Right hindlimb (tissue), 1 donor: ENCODE measurements at regions not wholly inside any gene's neighbourhood (a gene's known extent, or its start where the extent isn't known, plus 50 kb on each side); places are given as distances from the start of the nearest gene placed in this dataset.

ENCODE experiments used
- DNase-seq: peaks from one replicate; pipeline ENCODE4 v3.0.0-alpha.2; 2018

DNA sequence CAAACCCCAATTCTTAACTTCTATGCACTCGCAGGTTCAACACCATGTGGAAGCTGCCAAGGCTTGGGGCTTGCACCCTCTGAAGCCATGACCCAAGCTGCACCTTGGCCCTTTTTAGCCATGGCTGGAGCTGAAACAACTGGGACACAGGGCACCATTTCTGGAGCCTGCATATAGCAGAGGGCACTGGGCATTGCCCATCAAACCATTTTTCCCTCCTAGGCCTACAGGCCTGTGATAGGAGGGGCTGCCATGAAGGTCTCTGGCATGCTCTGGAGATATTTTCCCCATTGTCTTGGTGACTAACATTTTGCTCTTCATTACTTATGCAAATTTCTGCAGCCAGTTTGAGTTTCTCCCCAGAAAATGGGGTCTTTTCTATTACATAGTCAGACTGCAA lies 484.7 kb downstream of the EPHA7 start:
- DNase-seq = no peak

DNA sequence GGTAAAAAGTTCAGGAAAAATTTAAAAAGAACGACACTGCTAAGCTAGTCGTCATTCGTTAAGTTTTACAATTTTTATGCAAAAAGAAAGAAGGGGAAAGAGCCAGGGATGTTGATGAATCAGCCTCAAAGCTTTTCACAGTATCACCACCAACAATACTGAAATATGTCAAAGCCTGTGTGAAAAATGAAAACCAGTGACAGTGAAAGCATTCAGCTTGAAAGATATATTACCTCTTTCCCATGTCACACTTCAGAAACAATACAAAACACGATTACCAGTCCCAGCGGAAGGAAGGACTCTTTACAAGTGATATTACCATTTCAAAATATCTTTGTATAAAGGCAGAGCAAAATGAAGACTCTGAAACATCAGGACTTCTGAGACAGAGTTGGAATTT lies 489.2 kb downstream of the EPHA7 start:
- DNase-seq = no peak

DNA sequence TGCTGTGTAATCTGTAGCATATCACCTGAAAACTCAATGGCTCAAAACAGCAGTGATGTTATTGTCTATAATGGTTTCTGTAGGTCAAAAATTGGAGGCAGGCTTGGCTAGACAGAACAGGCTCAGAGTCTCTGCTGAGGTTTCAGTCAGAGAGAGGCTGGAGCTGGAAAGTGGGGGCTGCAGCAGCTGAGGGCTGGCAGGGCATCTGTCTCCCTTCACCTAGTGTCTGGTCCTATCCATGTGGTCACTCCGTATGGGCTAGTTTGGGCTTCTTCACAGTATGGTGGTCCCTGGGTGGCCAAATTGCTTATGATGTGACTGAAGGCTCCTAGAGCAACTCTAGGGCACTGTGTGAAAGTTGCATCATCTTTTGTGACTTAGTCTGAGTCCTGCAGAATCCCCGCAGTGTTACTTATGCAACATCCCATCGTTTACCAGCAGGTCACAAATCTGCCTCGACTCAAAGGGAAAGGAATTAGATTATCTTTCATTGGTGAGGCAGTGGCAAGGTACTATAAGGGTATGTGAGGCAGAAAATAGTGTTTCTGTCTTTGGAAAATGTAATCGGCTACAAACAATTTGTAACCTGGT lies 497.0 kb downstream of the EPHA7 start:
- no peak for DNase-seq

DNA sequence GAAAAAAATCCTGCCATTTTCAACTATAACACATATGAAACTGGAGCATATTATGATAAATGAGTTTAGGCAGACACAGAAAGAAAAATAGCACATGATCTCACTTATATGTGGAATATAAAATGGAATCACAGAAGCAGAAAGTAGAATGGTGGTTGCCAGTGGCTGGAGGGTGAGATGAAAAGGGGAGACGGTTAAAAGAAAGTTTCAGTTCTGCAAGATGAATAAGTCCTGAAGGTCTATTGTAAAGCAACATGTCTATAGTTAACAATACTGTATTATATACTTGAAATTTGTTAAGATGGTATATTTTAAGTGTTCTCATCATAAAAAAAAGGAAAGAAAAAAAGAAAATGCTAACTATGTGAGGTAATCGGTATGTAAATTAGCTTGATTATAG lies 503.9 kb downstream of the EPHA7 start:
- no peak for DNase-seq

DNA sequence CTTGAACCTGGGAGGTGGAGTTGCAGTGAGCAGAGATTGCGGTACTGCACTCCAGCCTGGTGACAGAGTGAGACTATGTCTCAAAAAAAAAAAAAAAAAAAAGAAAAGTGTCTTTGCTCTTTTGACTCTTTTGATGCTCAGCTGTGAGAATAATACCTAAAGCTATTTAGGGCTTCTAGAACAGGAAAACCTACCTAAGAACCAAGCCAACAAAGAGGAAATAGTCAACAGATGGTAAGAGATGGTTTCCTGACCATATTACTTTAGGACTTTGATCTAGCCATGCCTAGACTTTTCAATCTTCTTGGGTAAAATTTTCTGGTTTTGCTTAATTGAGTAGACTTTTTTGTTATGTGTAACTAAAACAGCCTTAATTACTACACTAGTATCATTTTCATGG lies 508.1 kb downstream of the EPHA7 start:
- DNase-seq = no peak

DNA sequence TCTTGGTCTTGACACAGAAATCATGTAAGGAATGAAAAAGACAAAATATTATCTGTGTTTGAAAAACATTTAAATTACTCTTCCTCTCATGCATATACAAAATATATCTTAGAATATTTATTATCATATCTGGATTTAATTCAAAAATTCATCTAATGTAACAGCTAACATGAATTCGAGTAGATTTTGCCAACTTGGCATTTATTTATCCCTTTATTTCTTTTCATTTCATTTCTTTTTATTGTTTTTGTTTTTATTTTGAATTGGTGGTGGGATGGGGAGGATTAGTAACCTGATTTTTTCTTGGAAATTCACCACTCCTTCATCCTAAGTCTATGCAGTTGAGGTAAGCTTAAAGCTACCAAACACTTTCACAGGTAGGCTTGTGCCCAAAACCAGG lies 508.7 kb downstream of the EPHA7 start:
- no peak for DNase-seq

DNA sequence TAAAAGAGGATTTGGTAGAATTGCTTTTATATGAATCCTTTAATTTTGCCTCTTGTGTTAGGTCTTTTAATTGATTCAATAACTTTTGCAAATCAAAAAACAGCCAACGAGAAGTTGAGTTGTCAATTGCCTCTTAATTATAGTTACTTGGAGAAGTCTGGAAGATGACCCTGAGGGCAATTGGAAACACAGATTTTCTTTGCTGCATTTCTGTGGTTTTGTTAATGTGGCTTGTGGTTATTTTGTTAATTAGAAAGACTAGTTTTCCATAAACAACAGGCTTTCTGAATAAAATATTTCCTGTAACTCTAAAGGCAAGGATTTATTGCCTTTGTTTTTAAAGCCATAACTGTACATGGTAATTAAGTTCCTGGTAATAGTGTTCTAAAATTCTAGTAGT lies 513.0 kb downstream of the EPHA7 start:
- no peak for DNase-seq

DNA sequence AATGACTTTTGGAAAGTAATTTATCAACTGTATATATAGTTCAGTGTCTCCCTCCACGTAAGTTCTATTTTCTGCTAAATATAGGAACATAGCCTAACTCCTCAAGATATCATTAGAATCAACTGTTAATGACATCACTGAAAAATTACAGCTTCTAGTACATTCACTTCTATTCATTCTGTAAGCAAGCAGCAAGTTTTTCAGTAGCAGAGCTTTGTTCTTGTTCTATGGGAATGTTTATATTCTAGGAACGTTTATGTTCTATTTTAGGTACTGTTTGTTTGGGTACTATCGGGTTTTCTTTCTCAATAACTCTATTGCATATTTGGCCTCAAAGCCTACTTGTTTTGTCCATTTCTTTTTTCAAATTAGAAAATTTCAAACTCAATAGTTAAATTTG lies 525.6 kb downstream of the EPHA7 start:
- DNase-seq = no peak

DNA sequence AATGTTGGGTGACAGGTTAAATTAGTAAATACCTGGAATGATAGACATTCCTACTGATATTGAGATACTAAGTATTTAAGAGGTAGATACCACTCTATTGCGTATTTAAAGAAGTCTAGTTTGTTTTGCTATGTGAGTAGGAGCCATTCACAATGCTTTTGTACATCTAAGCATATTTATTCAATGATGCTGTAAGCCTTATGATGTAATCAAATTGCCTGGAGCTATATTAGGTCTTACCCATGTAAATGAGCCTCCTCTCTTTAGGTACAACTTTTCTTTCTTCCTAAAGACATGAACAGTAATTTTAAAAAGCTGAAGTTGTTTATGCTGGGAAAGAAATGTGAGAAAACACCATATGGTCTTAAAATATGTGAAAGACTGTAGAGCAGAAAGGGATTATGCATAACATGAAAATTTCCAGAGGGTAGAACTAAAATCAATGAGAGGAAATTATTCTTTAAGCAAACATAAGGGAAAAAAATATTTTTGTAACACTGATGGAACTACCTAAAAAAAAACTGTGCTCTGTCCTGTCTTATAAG lies 526.7 kb downstream of the EPHA7 start:
- DNase-seq = no peak

DNA sequence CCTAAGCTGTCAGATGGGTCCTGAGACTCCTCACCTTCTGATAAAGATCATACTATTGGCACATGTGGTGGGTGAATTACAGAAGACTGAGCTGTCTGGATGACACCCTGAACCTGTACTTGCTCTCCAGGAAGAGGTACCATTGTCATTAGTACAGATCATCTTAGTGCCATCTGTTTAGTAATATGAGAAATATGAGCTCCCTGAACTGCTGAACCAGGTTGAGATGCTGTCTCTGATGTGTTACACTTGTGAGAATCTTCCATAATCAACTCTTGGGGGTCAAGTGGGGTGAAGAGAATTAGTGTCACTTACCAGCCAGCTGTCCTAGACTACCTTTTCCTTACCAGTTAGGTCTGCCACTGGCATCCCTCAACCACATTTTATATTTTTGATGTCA lies 531.0 kb downstream of the EPHA7 start:
- DNase-seq = no peak

DNA sequence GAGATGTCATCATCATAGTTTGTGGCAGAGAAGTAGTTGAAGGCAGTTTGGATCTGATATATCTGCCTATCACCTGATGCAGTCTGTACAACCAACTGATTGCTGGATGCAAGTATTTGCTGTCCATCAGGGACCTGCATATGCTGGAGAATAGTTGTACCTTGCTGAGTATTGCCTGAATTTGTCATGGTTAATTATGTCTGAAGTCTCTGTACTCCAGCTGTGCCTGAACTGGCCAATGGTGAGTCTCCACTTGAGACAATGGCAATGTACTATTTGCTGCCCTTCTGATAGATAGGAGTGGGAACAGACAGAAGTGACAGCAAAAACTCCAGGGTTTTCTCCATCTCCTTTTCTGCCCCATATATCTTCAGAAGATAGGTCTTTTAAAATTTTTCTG lies 531.5 kb downstream of the EPHA7 start:
- no peak for DNase-seq

DNA sequence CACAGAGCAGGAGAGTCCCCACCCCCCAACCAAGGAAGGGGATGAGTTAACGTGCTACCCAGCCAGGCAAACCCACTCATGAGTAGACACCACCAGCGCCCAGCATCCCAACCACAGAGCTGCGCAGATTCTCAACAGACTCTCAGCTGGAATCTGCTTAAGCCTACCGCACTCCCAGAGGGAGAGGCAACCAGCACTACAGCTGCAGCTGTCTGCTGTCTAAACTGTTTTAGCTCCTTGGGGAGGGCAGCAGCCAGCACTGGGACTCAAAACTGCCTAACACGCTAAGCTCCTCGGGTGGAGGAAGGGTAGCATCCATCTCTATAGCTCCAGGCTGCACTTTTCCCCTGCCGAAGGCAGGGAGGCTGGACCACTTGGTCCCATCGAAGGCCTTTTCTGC lies 539.8 kb downstream of the EPHA7 start:
- DNase-seq = no peak

DNA sequence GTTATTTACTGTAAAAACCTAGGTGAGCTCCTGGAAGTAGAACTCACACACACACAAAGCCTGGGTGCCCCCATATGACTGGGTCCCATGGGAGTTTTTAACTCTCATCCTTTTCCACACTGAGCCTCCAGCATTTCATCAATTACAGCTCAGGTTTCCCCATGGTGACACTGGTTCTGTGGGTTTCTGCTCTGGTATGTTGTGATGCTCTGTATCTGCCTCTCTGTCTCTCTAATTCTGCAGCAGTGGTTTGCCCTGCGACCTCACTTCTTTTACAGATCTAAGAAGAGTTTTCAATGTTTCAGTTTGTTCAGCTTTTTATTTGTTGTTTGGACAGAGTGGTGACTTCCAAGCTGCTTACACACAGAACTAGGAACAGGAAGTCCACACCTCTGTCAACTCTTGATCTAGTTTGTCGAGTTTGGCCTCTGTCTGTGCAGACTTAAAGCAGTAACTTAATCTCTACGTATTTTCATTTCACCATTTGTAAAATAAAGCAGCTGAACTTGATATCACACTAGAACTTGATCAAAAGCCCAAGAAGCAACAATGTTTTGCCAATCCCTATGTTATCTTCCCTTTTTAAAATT lies 554.3 kb downstream of the EPHA7 start:
- DNase-seq = no peak

DNA sequence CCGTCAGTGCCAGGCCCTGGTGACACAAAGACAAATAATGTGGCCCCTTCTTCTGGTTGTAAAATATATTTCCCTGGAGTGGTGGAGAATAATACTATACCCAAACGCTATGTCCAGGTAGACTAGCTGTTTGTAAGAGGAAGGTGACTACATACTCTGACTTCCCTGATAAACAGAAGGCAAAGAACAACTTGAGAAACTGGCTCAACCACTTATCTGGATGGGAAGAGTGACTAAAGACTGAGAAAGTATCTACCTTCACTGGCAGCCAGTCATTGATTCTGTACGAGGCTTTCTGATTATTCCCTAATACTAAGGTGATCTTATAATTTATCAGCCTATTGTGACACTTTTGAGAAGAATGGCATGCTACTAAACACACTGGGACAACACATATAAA lies 569.7 kb downstream of the EPHA7 start:
- no peak for DNase-seq

DNA sequence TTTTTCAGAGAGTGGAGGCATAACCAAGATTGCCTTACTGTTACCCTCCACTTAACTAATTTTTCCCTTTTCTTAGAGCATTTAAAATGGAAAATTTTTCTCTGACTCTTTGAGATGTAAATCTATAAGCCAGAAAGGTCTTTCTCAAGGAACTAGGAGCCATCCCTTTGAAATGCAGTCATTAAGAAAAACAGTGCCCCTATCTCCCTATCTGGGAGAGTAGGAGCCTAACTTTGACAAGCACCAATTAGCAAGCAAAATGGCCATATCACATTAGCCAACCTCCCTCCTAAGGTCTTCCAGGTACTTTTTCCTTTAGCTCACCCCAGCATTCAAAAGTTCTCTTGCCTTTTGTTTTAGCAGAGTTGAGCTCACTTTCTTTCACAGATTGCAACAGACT lies 570.5 kb downstream of the EPHA7 start:
- DNase-seq = no peak

DNA sequence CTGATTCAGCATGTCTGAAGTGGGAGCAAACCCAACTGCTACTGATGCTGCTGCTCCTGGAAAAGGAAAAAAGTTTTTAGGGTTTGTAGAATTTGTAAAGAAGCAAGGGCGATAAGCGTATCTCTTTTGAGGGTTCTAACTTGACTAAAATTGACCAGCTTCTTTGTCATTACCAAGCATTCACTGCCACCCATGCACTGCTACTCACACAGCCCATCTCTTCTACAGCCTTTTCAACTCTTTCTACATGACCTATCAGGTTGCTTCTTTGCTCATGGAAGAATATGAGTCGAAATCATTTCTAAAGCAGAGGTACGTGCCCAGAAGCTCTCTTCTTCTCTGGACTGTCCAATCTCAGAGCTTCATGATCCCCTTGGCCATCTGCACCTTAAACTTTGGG lies 570.9 kb downstream of the EPHA7 start:
- DNase-seq = no peak

DNA sequence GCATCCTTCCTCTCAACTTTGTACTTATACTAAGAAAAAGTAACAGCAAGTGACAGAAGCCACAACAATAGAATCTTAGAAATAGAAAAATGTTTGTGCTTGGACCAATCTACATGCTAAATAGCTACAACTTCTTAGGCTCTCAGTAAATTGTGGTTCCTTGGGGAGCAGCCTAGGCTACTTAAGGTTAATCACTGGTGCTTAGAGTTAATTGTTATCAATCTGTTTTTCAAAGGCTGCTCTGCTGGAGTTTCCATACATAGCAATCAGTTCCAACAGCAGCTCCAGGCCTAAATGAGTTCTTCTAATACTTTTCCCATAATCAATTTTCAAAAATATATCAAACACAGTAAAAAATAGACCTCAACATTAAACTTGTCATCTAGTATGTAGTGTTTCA lies 571.4 kb downstream of the EPHA7 start:
- DNase-seq = no peak

DNA sequence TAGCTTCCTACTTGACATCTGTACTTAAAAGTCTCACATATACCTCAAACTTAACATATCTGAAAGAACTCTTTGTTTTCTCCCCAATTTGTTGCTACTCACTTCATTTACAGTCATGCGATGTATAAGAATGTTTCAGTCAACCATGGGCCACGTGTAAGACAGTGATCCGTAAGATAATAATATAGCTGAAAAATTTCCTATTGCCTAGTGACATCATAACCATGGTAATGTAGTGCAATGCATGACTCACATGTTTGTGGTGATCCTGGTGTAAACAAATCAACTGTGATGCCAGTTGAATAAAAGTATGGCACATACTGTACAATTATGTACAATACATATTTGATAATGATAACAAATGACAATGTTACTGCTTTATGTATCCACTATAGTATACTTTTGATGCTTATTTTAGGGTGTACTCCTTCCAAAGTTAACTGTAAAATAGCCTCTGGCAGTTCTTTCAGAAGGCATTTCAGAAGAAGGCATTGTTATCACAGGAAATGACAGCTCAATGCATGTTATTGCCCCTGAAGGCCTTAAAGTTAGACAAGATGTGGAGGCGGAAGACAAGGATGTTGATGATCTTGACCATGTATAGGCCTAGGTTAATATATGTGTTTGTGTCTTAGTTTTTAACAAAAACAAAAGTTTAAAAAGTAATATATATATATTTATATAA lies 579.0 kb downstream of the EPHA7 start:
- DNase-seq = no peak

DNA sequence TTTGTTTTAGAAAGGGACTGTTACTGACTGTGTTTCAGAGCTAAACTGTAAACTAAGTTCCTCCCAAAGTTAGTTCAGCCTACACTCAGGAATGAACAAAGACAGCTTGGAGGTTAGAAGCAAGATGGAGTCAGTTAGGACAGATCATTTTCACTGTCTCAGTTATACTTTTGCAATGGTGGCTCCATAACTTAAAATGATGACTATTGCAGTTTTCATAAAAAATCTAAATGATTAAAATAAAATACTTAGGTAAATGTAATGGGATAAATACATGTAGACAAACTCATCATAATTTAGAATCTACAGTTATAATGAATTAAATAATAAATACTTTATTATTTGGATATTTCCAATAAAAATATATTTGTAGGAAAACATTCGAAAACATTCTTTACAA lies 590.6 kb downstream of the EPHA7 start:
- no peak for DNase-seq

DNA sequence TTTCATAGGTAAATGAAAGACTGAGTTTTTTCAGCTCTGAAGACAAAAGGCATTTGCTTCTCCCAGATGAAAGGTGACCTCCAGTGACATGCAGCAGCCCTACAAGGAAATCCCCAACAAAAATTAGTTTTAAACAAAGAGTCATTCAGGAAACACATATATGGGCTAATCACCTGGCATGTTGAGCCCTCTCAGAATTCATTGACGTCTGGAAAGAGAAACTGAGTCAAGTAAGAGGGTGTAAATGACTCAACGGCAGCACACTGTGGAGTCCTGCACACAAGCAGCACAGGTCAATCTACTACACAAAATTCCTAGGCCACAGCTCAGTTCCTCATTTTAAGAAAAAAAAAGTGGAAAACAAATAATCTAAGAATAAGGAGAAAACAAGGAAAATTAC lies 592.3 kb downstream of the EPHA7 start:
- no peak for DNase-seq

DNA sequence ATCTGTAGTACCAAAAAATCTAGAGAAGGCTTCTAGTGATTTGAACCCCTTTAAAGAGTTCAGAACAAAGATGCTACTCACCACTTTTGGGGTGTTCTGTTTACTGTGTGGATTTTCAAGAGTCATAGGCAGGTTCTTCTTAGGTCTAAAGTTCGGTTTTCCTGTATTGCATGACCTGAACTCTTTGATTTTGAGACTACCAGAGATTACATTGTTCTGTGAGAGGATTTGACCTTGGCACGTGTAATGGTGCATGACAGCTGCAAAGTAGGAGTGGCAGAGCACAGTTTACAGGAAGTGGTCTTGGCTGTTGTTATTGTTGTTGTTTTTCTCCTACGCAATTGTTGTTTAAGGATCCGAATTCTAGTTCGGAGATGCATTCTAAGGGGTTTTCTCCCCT lies 592.7 kb downstream of the EPHA7 start:
- no peak for DNase-seq

DNA sequence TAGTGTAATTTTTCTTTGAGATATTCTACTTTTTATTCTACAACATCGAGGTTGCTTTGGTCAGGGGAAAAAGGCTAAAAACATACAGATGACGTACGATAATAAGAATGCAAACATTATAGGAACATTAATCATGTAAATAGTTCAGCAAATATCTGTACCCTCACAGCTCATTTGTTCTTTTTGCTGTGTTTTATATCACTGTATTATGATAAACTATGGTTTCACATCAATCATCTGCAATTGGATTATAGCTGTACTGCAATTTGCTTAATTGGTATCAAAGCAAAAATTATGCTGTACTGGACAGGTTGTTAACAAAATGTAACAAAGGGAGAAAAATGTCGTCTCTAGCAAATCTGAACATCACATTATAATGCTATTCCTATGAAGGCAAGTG lies 597.1 kb downstream of the EPHA7 start:
- DNase-seq = no peak

DNA sequence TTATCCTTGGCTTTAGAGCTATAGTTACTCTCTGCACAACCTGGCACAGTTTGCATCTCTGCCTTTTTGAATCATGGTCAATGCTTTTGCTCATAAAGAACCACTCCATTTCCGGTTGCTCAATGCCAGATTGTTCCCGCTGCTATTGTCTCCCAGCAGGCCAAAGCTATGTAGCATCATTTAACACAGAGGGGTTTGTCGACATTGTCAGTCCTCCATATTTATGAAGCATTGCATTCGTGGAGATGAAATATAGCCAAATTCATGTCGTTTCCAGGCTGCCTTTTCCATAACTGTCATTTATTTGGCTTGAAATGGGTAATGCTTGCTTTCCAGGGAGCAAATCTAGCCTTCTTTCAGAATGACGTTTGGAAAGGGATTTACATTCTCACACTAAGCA lies 598.8 kb downstream of the EPHA7 start:
- no peak for DNase-seq

DNA sequence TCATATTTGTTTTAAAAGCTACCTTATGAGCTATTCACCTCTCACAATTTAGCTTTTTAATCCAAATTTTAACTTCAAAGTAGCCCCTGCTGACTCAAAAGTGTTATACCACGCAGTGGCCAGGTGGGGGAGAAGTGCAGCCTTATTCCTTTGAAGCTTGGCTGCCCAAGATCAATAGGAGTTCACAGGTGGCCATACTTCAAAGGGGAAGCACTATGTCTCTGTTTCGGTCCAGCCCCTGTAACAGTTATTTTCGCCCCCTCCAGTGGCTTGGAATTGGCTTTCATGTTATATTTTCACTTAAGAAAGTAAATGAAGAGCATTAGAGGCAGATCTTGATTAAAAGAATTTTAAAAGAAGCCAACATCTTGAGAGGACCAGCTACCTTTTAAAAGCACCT lies 608.4 kb downstream of the EPHA7 start:
- no peak for DNase-seq

DNA sequence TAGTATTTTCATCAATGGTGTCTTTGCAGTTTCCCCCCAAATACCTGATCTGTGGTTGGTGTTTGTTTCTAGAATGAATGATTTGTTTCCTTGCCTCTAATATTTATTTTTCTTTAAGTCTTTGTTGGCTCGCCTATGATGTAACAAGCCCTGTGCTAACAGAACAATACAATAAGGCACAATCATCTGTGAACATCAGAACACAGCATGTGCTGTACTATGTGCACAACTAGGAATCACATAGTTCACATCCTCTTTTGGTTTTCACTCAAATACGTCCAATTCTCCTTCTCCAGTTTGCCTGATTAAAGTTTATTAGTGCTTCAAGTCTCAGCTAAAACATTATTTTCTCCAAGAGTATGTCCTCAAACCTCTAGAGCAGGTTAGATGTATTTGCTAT lies 613.1 kb downstream of the EPHA7 start:
- DNase-seq = no peak
